HEK293T (cell line): ENCODE measurements at regions not wholly inside any gene's neighbourhood (a gene's known extent, or its start where the extent isn't known, plus 50 kb on each side); places are given as distances from the start of the nearest gene placed in this dataset.

ENCODE experiments used
- CTCF ChIA-PET: fragments of 350-600 bp; formaldehyde crosslinking; extraction: SDS; loops from one replicate; lab custom pipeline; 2021; ENCODE audit warnings: antibody characterized with exemption, inconsistent platforms; lab: Yijun Ruan, JAX
- POLR2A ChIA-PET: fragments of 350-600 bp; formaldehyde crosslinking; extraction: SDS; loops from one replicate; lab custom pipeline; 2020; ENCODE audit warnings: antibody characterized with exemption, inconsistent platforms; lab: Yijun Ruan, JAX
- DNase-seq: peaks from one replicate; pipeline ENCODE4 v3.0.0; 2012; ENCODE audit warnings: mixed read lengths; ENCODE audit errors: extremely low spot score
- ARNT ChIP-seq: fragments of 450-650 bp; IDR thresholded peaks from 2 replicates; pipeline ENCODE4 v1.6.1; 2017; ENCODE audit warnings: mild to moderate bottlenecking
- BHLHE40 ChIP-seq: fragments of 450-650 bp; IDR thresholded peaks from 2 replicates; pipeline ENCODE4 v1.6.1; 2016; ENCODE audit warnings: mild to moderate bottlenecking, moderate library complexity, borderline replicate concordance
- CTBP1 ChIP-seq: fragments of 450-650 bp; IDR thresholded peaks from 2 replicates; pipeline ENCODE4 v1.6.1; 2016; ENCODE audit warnings: borderline replicate concordance
- ELF4 ChIP-seq: fragments of 450-650 bp; IDR thresholded peaks from 2 replicates; pipeline ENCODE4 v1.6.1; 2017; ENCODE audit warnings: antibody characterized with exemption
- FOXA1 ChIP-seq: fragments of 450-650 bp; IDR thresholded peaks from 2 replicates; pipeline ENCODE4 v1.6.1; 2016; ENCODE audit warnings: mild to moderate bottlenecking
- FOXK2 ChIP-seq: fragments of 450-650 bp; IDR thresholded peaks from 2 replicates; pipeline ENCODE4 v1.6.1; 2016; ENCODE audit warnings: mild to moderate bottlenecking
- FOXM1 ChIP-seq: fragments of 450-650 bp; IDR thresholded peaks from 2 replicates; pipeline ENCODE4 v1.6.1; 2017; ENCODE audit warnings: mild to moderate bottlenecking, borderline replicate concordance
- HDGF ChIP-seq: fragments of 450-650 bp; IDR thresholded peaks from 2 replicates; pipeline ENCODE4 v1.6.1; 2017; ENCODE audit warnings: antibody characterized with exemption, borderline replicate concordance
- L3MBTL2 ChIP-seq: fragments of 450-650 bp; conservative IDR thresholded peaks from 2 replicates; pipeline ENCODE4 v1.6.1; 2016; ENCODE audit warnings: mild to moderate bottlenecking
- LEF1 ChIP-seq: fragments of 450-650 bp; IDR thresholded peaks from 2 replicates; pipeline ENCODE4 v1.6.1; 2017; ENCODE audit warnings: mild to moderate bottlenecking, borderline replicate concordance
- NFRKB ChIP-seq: fragments of 450-650 bp; IDR thresholded peaks from 2 replicates; pipeline ENCODE4 v1.6.1; 2016; ENCODE audit warnings: mild to moderate bottlenecking, moderate library complexity
- PKNOX1 ChIP-seq: fragments of 450-650 bp; IDR thresholded peaks from 2 replicates; pipeline ENCODE4 v1.6.1; 2016
- SP1 ChIP-seq: fragments of 450-650 bp; IDR thresholded peaks from 2 replicates; pipeline ENCODE4 v1.6.1; 2017
- SUZ12 ChIP-seq: fragments of 450-650 bp; IDR thresholded peaks from 2 replicates; pipeline ENCODE4 v1.6.1; 2016; ENCODE audit warnings: mild to moderate bottlenecking
- TARDBP ChIP-seq: fragments of 450-650 bp; IDR thresholded peaks from 2 replicates; pipeline ENCODE4 v1.6.1; 2016
- ZNF384 ChIP-seq: fragments of 450-650 bp; IDR thresholded peaks from 2 replicates; pipeline ENCODE4 v1.6.1; 2016

GRCh38 chr20:52589251-52589812, 382.8 kb upstream of the TSHZ2 start:
- CTCF ChIA-PET, result no interaction called here
- no peak for DNase-seq
- TF ChIP-seq FOXK2 (no peak), HDGF (no peak), ZNF384 (no peak), TARDBP (no peak), FOXA1 (no peak), CTBP1 (no peak), ELF4 (no peak), SUZ12 (no peak), LEF1 (no peak), PKNOX1 (no peak), NFRKB (no peak), BHLHE40 (no peak), SP1 (no peak)
- POLR2A ChIA-PET, result no interaction called here

- TF ChIP-seq SP1 (no peak), ZNF384 (no peak), CTBP1 (no peak), HDGF (no peak), NFRKB (no peak), BHLHE40 (no peak), LEF1 (no peak), FOXM1 (no peak), FOXA1 (no peak), TARDBP (no peak), ARNT (no peak), SUZ12 (no peak), FOXK2 (no peak), ELF4 (no peak), L3MBTL2 (no peak)
- POLR2A ChIA-PET, result no interaction called here
- CTCF ChIA-PET, result no interaction called here
- no peak for DNase-seq
These were observed 385.5 kb upstream of the TSHZ2 start for GRCh38 chr20:52586660-52587059.

- TF ChIP-seq PKNOX1 (no peak), NFRKB (no peak), FOXK2 (no peak), FOXM1 (no peak), BHLHE40 (no peak), SUZ12 (no peak), SP1 (no peak), FOXA1 (no peak)
- DNase-seq, result no peak
- POLR2A ChIA-PET, result no interaction called here
- CTCF ChIA-PET, result no interaction called here
These were observed 386.8 kb upstream of the TSHZ2 start for GRCh38 chr20:52585333-52585732.

GRCh38 chr20:52578559-52578958, 387.0 kb upstream of the ZFP64 start:
- ChIA-PET POLR2A (no interaction called here), CTCF (no interaction called here)
- no peak for DNase-seq
- TF ChIP-seq BHLHE40 (no peak), CTBP1 (no peak), LEF1 (no peak)

GRCh38 chr20:52577696-52578095, 386.1 kb upstream of the ZFP64 start:
- ChIA-PET POLR2A (no interaction called here), CTCF (no interaction called here)
- no peak for TF ChIP-seq ARNT
- TF ChIP-seq LEF1, result no peak
- no peak for TF ChIP-seq FOXK2
- TF ChIP-seq TARDBP, result no peak
- no peak for TF ChIP-seq SP1
- TF ChIP-seq ELF4, result no peak
- TF ChIP-seq HDGF, result no peak
- no peak for TF ChIP-seq CTBP1
- no peak for TF ChIP-seq ZNF384
- TF ChIP-seq BHLHE40, result no peak
- TF ChIP-seq FOXM1, result no peak
- no peak for TF ChIP-seq SUZ12
- no peak for TF ChIP-seq NFRKB
- TF ChIP-seq PKNOX1, result no peak
- no peak for TF ChIP-seq L3MBTL2
- TF ChIP-seq FOXA1, result no peak
- no peak for DNase-seq

- DNase-seq, result no peak
- TF ChIP-seq FOXK2 (no peak), ELF4 (no peak), CTBP1 (no peak), NFRKB (no peak), HDGF (no peak), FOXM1 (no peak), SP1 (no peak), SUZ12 (no peak), BHLHE40 (no peak), PKNOX1 (no peak)
- CTCF ChIA-PET, result no interaction called here
- POLR2A ChIA-PET, result no interaction called here
These were observed 381.1 kb upstream of the ZFP64 start for GRCh38 chr20:52572687-52573086.
